HFFc6 (cell line): ENCODE measurements at regions not wholly inside any gene's neighbourhood (a gene's known extent, or its start where the extent isn't known, plus 50 kb on each side); places are given as distances from the start of the nearest gene placed in this dataset.

Source experiments
- DNase-seq: peaks from one replicate; pipeline ENCODE4 v3.0.0-alpha.2; 2018
- H3K27ac Mint-ChIP-seq: 2 replicates; pipeline ENCODE4 v1.8.0; 2020; ENCODE audit warnings: mild to moderate bottlenecking, mixed read lengths
- H3K27me3 Mint-ChIP-seq: 2 replicates; pipeline ENCODE4 v1.8.0; 2021; ENCODE audit warnings: mild to moderate bottlenecking, moderate library complexity, mixed read lengths; ENCODE audit not compliant: insufficient read depth
- H3K36me3 Mint-ChIP-seq: 2 replicates; pipeline ENCODE4 v1.8.0; 2021; ENCODE audit warnings: low read depth, mixed read lengths
- H3K4me1 Mint-ChIP-seq: 2 replicates; pipeline ENCODE4 v1.8.0; 2020; ENCODE audit warnings: low read depth, mixed read lengths
- H3K4me3 Mint-ChIP-seq: 2 replicates; pipeline ENCODE4 v1.8.0; 2020; ENCODE audit warnings: mild to moderate bottlenecking, moderate library complexity, mixed read lengths
- H3K9me3 Mint-ChIP-seq: 2 replicates; pipeline ENCODE4 v1.8.0; 2020; ENCODE audit warnings: mild to moderate bottlenecking, mixed read lengths
- CTCF ChIP-seq: fragments of 200-600 bp; sonication (generic); IDR thresholded peaks from 2 replicates; pipeline ENCODE4 v1.5.0; 2021; ENCODE audit warnings: antibody characterized with exemption, mild to moderate bottlenecking

GRCh38 chr2:191566344-191566743, 111.6 kb upstream of the NABP1 start:
- H3K27me3 Mint-ChIP-seq = no peaks in the 10 kb centered on the region; the same call in 1 of the 2 replicates
- H3K36me3 Mint-ChIP-seq = no peaks in the 10 kb centered on the region
- peaks cover 36% of the 10 kb centered on the region for H3K4me1 Mint-ChIP-seq
- H3K27ac Mint-ChIP-seq = no peak overlapping the region
- peak; percentile 33 for DNase-seq
- no peak overlapping the region for H3K4me3 Mint-ChIP-seq
- TF ChIP-seq CTCF = peak; percentile 93
- no peaks in the 10 kb centered on the region for H3K9me3 Mint-ChIP-seq

- Mint-ChIP-seq H3K27me3 (no peaks in the 10 kb centered on the region; the same call in 1 of the 2 replicates), H3K36me3 (no peaks in the 10 kb centered on the region), H3K4me3 (no peak overlapping the region), H3K4me1 (peaks cover 45% of the 10 kb centered on the region), H3K27ac (no peak overlapping the region), H3K9me3 (no peaks in the 10 kb centered on the region)
- no peak for DNase-seq
- TF ChIP-seq CTCF = no peak
These were observed 110.7 kb upstream of the NABP1 start for GRCh38 chr2:191567206-191567605.

- TF ChIP-seq CTCF = 0 out of 2 replicates have a peak, but pooled peaks have one; percentile 12
- H3K36me3 Mint-ChIP-seq = no peaks in the 10 kb centered on the region
- no peaks in the 10 kb centered on the region for H3K9me3 Mint-ChIP-seq
- no peaks in the 10 kb centered on the region; the same call in 1 of the 2 replicates for H3K27me3 Mint-ChIP-seq
- no peak overlapping the region for H3K27ac Mint-ChIP-seq
- DNase-seq = no peak
- peaks cover 63% of the 10 kb centered on the region for H3K4me1 Mint-ChIP-seq
- no peak overlapping the region for H3K4me3 Mint-ChIP-seq
These were observed 108.9 kb upstream of the NABP1 start for GRCh38 chr2:191569025-191569424.

GRCh38 chr2:191571163-191571769, 106.7 kb upstream of the NABP1 start:
- no peaks in the 10 kb centered on the region; the same call in 1 of the 2 replicates for H3K27me3 Mint-ChIP-seq
- H3K4me1 Mint-ChIP-seq = peaks cover 59% of the 10 kb centered on the region
- H3K4me3 Mint-ChIP-seq = peak overlapping the region; percentile 82
- H3K9me3 Mint-ChIP-seq = no peaks in the 10 kb centered on the region
- TF ChIP-seq CTCF = peak; percentile 73
- peak; percentile 64 for DNase-seq
- H3K27ac Mint-ChIP-seq = peak overlapping the region; percentile 55
- H3K36me3 Mint-ChIP-seq = no peaks in the 10 kb centered on the region

GRCh38 chr2:191572319-191572718, 105.6 kb upstream of the NABP1 start:
- Mint-ChIP-seq H3K27ac (peak overlapping the region; percentile 55; the same call in 1 of the 2 replicates), H3K9me3 (no peaks in the 10 kb centered on the region), H3K36me3 (no peaks in the 10 kb centered on the region), H3K27me3 (no peaks in the 10 kb centered on the region; the same call in 1 of the 2 replicates), H3K4me3 (no peak overlapping the region), H3K4me1 (peaks cover 57% of the 10 kb centered on the region)
- TF ChIP-seq CTCF = no peak
- DNase-seq = no peak
